ENCODE measurements at regions not wholly inside any gene's neighbourhood (a gene's known extent, or its start where the extent isn't known, plus 50 kb on each side); places are given as distances from the start of the nearest gene placed in this dataset.

- TF ChIP-seq CTCF (IDR thresholded peaks at IDR 0.05) = no peak
- no peak for TF ChIP-seq POLR2A (IDR thresholded peaks at IDR 0.05)
Measured at GRCh38 chr7:95715274-95715673, 57.1 kb upstream of the DYNC1I1 start.
